ENCODE measurements at regions not wholly inside any gene's neighbourhood (a gene's known extent, or its start where the extent isn't known, plus 50 kb on each side); places are given as distances from the start of the nearest gene placed in this dataset.

GRCh38 chr5:12467799-12468198 lies 563.6 kb upstream of the CTNND2 start:
- DNase-seq (ENCODE audit: low read depth in 2 of 3, low spot score in 2 of 3), result no peak

GRCh38 chr5:12460493-12461261 lies 556.4 kb upstream of the CTNND2 start:
- no peak for DNase-seq (ENCODE audit: low read depth in 2 of 3, low spot score in 2 of 3)

GRCh38 chr5:12459326-12459725 lies 555.1 kb upstream of the CTNND2 start:
- DNase-seq (ENCODE audit: low read depth in 2 of 3, low spot score in 2 of 3), result no peak

- DNase-seq (ENCODE audit: low read depth in 2 of 3, low spot score in 2 of 3), result no peak
Measured at GRCh38 chr5:12419075-12419474, 514.8 kb upstream of the CTNND2 start.

GRCh38 chr5:12413585-12413984 lies 509.3 kb upstream of the CTNND2 start:
- DNase-seq (ENCODE audit: low read depth in 2 of 3, low spot score in 2 of 3), result no peak

- no peak for DNase-seq (ENCODE audit: low read depth in 2 of 3, low spot score in 2 of 3)
Measured at GRCh38 chr5:12413075-12413474, 508.8 kb upstream of the CTNND2 start.

- no peak for DNase-seq (ENCODE audit: low read depth in 2 of 3, low spot score in 2 of 3)
Measured at GRCh38 chr5:12399868-12400267, 495.6 kb upstream of the CTNND2 start.

GRCh38 chr5:12392246-12392645 lies 488.0 kb upstream of the CTNND2 start:
- DNase-seq (ENCODE audit: low read depth in 2 of 3, low spot score in 2 of 3), result no peak

- no peak for DNase-seq (ENCODE audit: low read depth in 2 of 3, low spot score in 2 of 3)
Measured at GRCh38 chr5:12385095-12385494, 480.8 kb upstream of the CTNND2 start.

GRCh38 chr5:12384005-12384404 lies 479.8 kb upstream of the CTNND2 start:
- DNase-seq (ENCODE audit: low read depth in 2 of 3, low spot score in 2 of 3), result no peak

GRCh38 chr5:12367973-12368372 lies 463.7 kb upstream of the CTNND2 start:
- DNase-seq (ENCODE audit: low read depth in 2 of 3, low spot score in 2 of 3), result no peak

- DNase-seq (ENCODE audit: low read depth in 2 of 3, low spot score in 2 of 3), result no peak
Measured at GRCh38 chr5:12360218-12360617, 456.0 kb upstream of the CTNND2 start.

- DNase-seq (ENCODE audit: low read depth in 2 of 3, low spot score in 2 of 3), result no peak
Measured at GRCh38 chr5:12358371-12359090, 454.3 kb upstream of the CTNND2 start.

GRCh38 chr5:12357626-12358025 lies 453.4 kb upstream of the CTNND2 start:
- DNase-seq (ENCODE audit: low read depth in 2 of 3, low spot score in 2 of 3), result no peak

GRCh38 chr5:12354686-12355085 lies 450.4 kb upstream of the CTNND2 start:
- DNase-seq (ENCODE audit: low read depth in 2 of 3, low spot score in 2 of 3), result no peak

- DNase-seq (ENCODE audit: low read depth in 2 of 3, low spot score in 2 of 3), result no peak
Measured at GRCh38 chr5:12343558-12343957, 439.3 kb upstream of the CTNND2 start.

GRCh38 chr5:12335938-12336337 lies 431.7 kb upstream of the CTNND2 start:
- DNase-seq (ENCODE audit: low read depth in 2 of 3, low spot score in 2 of 3), result no peak

- DNase-seq (ENCODE audit: low read depth in 2 of 3, low spot score in 2 of 3), result no peak
Measured at GRCh38 chr5:12332480-12332879, 428.2 kb upstream of the CTNND2 start.

GRCh38 chr5:12330993-12331588 lies 426.8 kb upstream of the CTNND2 start:
- DNase-seq (ENCODE audit: low read depth in 2 of 3, low spot score in 2 of 3), result no peak

GRCh38 chr5:12330381-12330780 lies 426.1 kb upstream of the CTNND2 start:
- no peak for DNase-seq (ENCODE audit: low read depth in 2 of 3, low spot score in 2 of 3)

- DNase-seq (ENCODE audit: low read depth in 2 of 3, low spot score in 2 of 3), result no peak
Measured at GRCh38 chr5:12323637-12324229, 419.5 kb upstream of the CTNND2 start.

GRCh38 chr5:12322042-12322441 lies 417.8 kb upstream of the CTNND2 start:
- no peak for DNase-seq (ENCODE audit: low read depth in 2 of 3, low spot score in 2 of 3)
